Renal cortical epithelial cell (primary cell): ENCODE measurements at regions not wholly inside any gene's neighbourhood (a gene's known extent, or its start where the extent isn't known, plus 50 kb on each side); places are given as distances from the start of the nearest gene placed in this dataset.

Experiments
- DNase-seq: peaks from one replicate; pipeline ENCODE4 v3.0.0-alpha.2; 2011; ENCODE audit warnings: low read depth

GRCh38 chr2:148567716-148568115 lies 76.8 kb upstream of the EPC2 start:
- no peak for DNase-seq

GRCh38 chr2:148568597-148568996 lies 76.0 kb upstream of the EPC2 start:
- no peak for DNase-seq

- no peak for DNase-seq
Measured at GRCh38 chr2:148569221-148569620, 75.3 kb upstream of the EPC2 start.

GRCh38 chr2:148570989-148571388 lies 73.6 kb upstream of the EPC2 start:
- DNase-seq = no peak

GRCh38 chr2:148577845-148578492 lies 66.6 kb upstream of the EPC2 start:
- no peak for DNase-seq

GRCh38 chr2:148578493-148578884 lies 66.1 kb upstream of the EPC2 start:
- no peak for DNase-seq

- DNase-seq = peak; percentile 41
Measured at GRCh38 chr2:148582679-148583511, 61.7 kb upstream of the EPC2 start.

- DNase-seq = no peak
Measured at GRCh38 chr2:148585696-148586095, 58.9 kb upstream of the EPC2 start.

GRCh38 chr2:148586522-148587128 lies 57.9 kb upstream of the EPC2 start:
- DNase-seq = peak; percentile 11

GRCh38 chr2:148590612-148591011 lies 53.9 kb upstream of the EPC2 start:
- no peak for DNase-seq

GRCh38 chr2:148592791-148593190 lies 51.8 kb upstream of the EPC2 start:
- DNase-seq = no peak

GRCh38 chr2:148593421-148593820 lies 51.1 kb upstream of the EPC2 start:
- DNase-seq = no peak

GRCh38 chr2:148594216-148594615 lies 50.3 kb upstream of the EPC2 start:
- no peak for DNase-seq
